IgD-negative memory B cell (primary cell): ENCODE measurements at regions not wholly inside any gene's neighbourhood (a gene's known extent, or its start where the extent isn't known, plus 50 kb on each side); places are given as distances from the start of the nearest gene placed in this dataset.

Experiments
- H3K27ac Mint-ChIP-seq, 3 donors: one replicate each; pipeline ENCODE4 v1.8.0; 2020 to 2022; ENCODE audit warnings: mild to moderate bottlenecking in 3 of 3, mixed read lengths in 3 of 3, moderate library complexity in 1 of 3
- H3K27me3 Mint-ChIP-seq: one replicate; pipeline ENCODE4 v1.8.0; 2021; ENCODE audit warnings: mixed read lengths
- H3K36me3 Mint-ChIP-seq: one replicate; pipeline ENCODE4 v1.8.0; 2020; ENCODE audit warnings: mild to moderate bottlenecking, mixed read lengths
- H3K4me1 Mint-ChIP-seq, 3 donors: one replicate each; pipeline ENCODE4 v1.8.0; 2020 to 2022; ENCODE audit warnings: mixed read lengths in 3 of 3, mild to moderate bottlenecking in 1 of 3
- H3K4me3 Mint-ChIP-seq, 4 donors: one replicate each; pipeline ENCODE4 v1.8.0; 2020 to 2022; ENCODE audit warnings: mild to moderate bottlenecking in 4 of 4, mixed read lengths in 4 of 4, moderate library complexity in 3 of 4
- H3K9me3 Mint-ChIP-seq, 3 donors: one replicate each; pipeline ENCODE4 v1.8.0; 2020 to 2021; ENCODE audit warnings: mixed read lengths in 3 of 3, mild to moderate bottlenecking in 1 of 3

GRCh38 chr6:169070506-169071176 lies 183.0 kb downstream of the THBS2 start:
- Mint-ChIP-seq H3K27me3 (peaks cover 2% of the 10 kb centered on the region), H3K4me1 (no peaks in the 10 kb centered on the region), H3K9me3 (no peaks in the 10 kb centered on the region), H3K4me3 (no peak overlapping the region), H3K36me3 (no peaks in the 10 kb centered on the region), H3K27ac (no peak overlapping the region)

- Mint-ChIP-seq H3K4me1 (no peaks in the 10 kb centered on the region), H3K36me3 (no peaks in the 10 kb centered on the region), H3K9me3 (peaks cover 0 to under 1% (median 0%) of the 10 kb centered on the region in 3 donors), H3K27me3 (peaks cover 2% of the 10 kb centered on the region), H3K4me3 (no peak overlapping the region), H3K27ac (no peak overlapping the region)
These were observed 184.3 kb downstream of the THBS2 start for GRCh38 chr6:169069356-169069755.

GRCh38 chr6:169064194-169064593 lies 189.5 kb downstream of the THBS2 start:
- Mint-ChIP-seq H3K4me1 (no peaks in the 10 kb centered on the region), H3K9me3 (peaks cover 0 to 9% (median 0%) of the 10 kb centered on the region in 3 donors), H3K27me3 (no peaks in the 10 kb centered on the region), H3K4me3 (no peak overlapping the region), H3K36me3 (peaks cover 4% of the 10 kb centered on the region), H3K27ac (no peak overlapping the region)

- Mint-ChIP-seq H3K27me3 (no peaks in the 10 kb centered on the region), H3K4me1 (no peaks in the 10 kb centered on the region), H3K27ac (no peak overlapping the region), H3K9me3 (peaks cover 1 to 12% (median 1%) of the 10 kb centered on the region in 3 donors), H3K4me3 (no peak overlapping the region), H3K36me3 (peaks cover 4% of the 10 kb centered on the region)
These were observed 191.4 kb downstream of the THBS2 start for GRCh38 chr6:169062272-169062671.

DNA sequence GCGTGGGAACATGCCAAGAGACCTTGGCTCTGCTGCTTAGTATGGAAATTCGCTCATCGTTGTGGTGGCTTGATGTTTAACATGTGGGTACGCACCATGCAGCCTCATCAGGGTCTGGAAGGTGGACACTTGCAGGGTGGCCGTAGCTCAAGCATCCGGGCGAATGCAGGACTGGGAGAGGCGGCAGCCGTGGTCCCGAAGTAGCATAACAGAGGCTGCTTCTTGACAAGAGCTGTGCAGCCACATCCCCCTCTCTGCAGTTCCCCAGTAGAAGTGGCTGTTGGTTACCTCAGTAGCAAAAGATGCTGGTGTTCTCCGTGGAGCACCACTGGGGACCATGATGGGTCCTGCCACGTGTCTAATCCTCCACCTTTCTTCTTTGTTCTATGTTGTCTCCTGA lies 195.0 kb downstream of the THBS2 start:
- Mint-ChIP-seq H3K27me3 (no peaks in the 10 kb centered on the region), H3K36me3 (peaks cover 4% of the 10 kb centered on the region), H3K4me1 (no peaks in the 10 kb centered on the region), H3K27ac (no peak overlapping the region), H3K4me3 (no peak overlapping the region), H3K9me3 (peaks cover 4 to 16% (median 10%) of the 10 kb centered on the region in 3 donors)

- Mint-ChIP-seq H3K36me3 (peaks cover 3% of the 10 kb centered on the region), H3K4me3 (no peak overlapping the region)
These were observed 201.2 kb downstream of the THBS2 start for GRCh38 chr6:169052462-169052861.

DNA sequence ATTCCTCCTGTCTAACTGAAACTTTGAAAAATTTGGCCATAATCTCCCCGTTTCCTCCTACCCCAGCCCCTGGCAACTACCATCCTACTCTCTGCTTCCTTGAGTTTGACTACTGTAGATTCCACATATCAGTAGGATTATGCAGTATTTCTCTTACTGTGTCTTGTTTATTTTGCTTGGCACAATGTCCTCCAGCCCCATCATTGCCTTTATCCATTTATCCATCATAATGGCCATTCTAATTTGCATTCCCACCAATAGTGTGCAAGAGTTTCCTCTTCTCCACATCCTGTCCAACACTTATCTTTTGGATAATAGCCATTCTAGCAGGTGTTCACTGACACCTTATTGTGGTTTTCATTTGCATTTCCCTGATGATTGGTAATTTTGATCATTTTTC lies 202.3 kb downstream of the THBS2 start:
- H3K36me3 Mint-ChIP-seq: peaks cover 3% of the 10 kb centered on the region
- H3K4me1 Mint-ChIP-seq: no peaks in the 10 kb centered on the region
- no peaks in the 10 kb centered on the region for H3K27me3 Mint-ChIP-seq
- H3K27ac Mint-ChIP-seq: no peak overlapping the region
- H3K9me3 Mint-ChIP-seq: peaks cover 2 to 6% (median 5%) of the 10 kb centered on the region in 3 donors
- H3K4me3 Mint-ChIP-seq: no peak overlapping the region

More at GRCh38 chr6:169052462-169052861, 201.2 kb downstream of the THBS2 start:
- Mint-ChIP-seq H3K4me1 (no peaks in the 10 kb centered on the region), H3K9me3 (peaks cover 4 to 10% (median 6%) of the 10 kb centered on the region in 3 donors), H3K27ac (no peak overlapping the region), H3K27me3 (no peaks in the 10 kb centered on the region)

- Mint-ChIP-seq H3K4me3 (peak overlapping the region in 1 of 4 donors; percentile 40), H3K27ac (no peak overlapping the region), H3K4me1 (no peaks in the 10 kb centered on the region), H3K27me3 (no peaks in the 10 kb centered on the region), H3K36me3 (peaks cover 3% of the 10 kb centered on the region), H3K9me3 (no peaks in the 10 kb centered on the region)
These were observed 204.8 kb downstream of the THBS2 start for GRCh38 chr6:169048865-169049205.

- H3K4me3 Mint-ChIP-seq: no peak overlapping the region
- no peaks in the 10 kb centered on the region for H3K27me3 Mint-ChIP-seq
- H3K36me3 Mint-ChIP-seq: peaks cover 3% of the 10 kb centered on the region
- H3K27ac Mint-ChIP-seq: no peak overlapping the region
- no peaks in the 10 kb centered on the region for H3K4me1 Mint-ChIP-seq
- no peaks in the 10 kb centered on the region for H3K9me3 Mint-ChIP-seq
These were observed 205.3 kb downstream of the THBS2 start for GRCh38 chr6:169048185-169048864.

- H3K27ac Mint-ChIP-seq: no peak overlapping the region
- H3K27me3 Mint-ChIP-seq: no peaks in the 10 kb centered on the region
- no peaks in the 10 kb centered on the region for H3K9me3 Mint-ChIP-seq
- H3K36me3 Mint-ChIP-seq: peaks cover 3% of the 10 kb centered on the region
- H3K4me1 Mint-ChIP-seq: no peaks in the 10 kb centered on the region
- H3K4me3 Mint-ChIP-seq: no peak overlapping the region
These were observed 206.3 kb downstream of the THBS2 start for GRCh38 chr6:169047345-169047744.

DNA sequence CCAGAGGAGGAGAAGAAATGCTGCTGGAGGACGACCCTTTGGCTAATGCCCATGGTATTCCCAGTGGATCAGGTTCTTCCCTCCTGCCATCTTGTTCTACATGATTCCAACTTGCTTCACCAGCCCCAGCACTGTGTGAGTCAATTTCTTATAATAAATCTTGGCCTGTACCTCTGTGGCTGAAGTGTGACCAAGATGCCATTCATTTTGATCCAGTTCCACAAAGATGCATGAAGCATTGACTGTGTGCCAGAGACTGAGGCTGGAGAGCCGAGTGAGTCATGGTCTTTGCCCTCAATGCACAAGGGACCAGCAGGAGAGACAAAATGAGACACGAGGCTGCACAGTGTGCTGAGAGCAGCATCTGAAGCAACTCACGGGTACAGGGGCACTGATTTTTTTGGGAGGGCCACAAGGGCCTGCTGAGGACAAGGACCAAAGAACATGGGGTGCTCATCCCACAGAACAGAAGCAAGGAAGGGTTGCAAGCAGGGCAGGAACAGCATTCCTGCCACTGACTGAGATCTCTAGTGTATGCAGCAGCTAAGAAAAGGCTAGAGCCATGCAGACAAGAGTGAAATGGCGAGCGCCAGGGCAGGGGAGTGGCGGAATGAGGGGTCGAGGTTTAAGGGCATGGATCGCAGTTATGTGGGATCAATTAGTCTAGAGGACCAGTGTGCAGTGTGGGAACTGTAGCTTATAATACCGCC lies 207.0 kb downstream of the THBS2 start:
- no peak overlapping the region for H3K27ac Mint-ChIP-seq
- H3K4me3 Mint-ChIP-seq: no peak overlapping the region
- H3K27me3 Mint-ChIP-seq: no peaks in the 10 kb centered on the region
- no peaks in the 10 kb centered on the region for H3K9me3 Mint-ChIP-seq
- H3K4me1 Mint-ChIP-seq: no peaks in the 10 kb centered on the region
- H3K36me3 Mint-ChIP-seq: peaks cover 3% of the 10 kb centered on the region

GRCh38 chr6:169046021-169046420 lies 207.6 kb downstream of the THBS2 start:
- Mint-ChIP-seq H3K27ac (no peak overlapping the region), H3K27me3 (no peaks in the 10 kb centered on the region), H3K4me1 (no peaks in the 10 kb centered on the region), H3K9me3 (no peaks in the 10 kb centered on the region), H3K4me3 (no peak overlapping the region), H3K36me3 (peaks cover 3% of the 10 kb centered on the region)

DNA sequence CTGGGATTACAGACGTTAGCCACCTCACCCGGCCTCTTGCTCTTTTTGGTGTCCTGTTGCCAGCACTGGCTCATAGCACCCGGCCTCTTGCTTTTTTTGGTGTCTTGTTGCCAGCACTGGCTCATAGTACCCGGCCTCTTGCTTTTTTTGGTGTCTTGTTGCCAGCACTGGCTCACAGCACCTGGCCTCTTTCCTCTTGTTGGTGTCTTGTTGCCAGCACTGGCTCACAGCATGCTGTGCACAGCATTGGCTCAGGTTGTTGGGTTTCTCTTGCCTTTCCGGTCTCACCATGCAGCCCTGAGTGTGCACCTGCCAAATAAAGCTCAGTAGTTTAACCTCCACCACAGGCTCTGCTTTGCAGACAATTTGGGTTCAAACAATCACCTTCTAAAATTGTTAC lies 208.2 kb downstream of the THBS2 start:
- no peak overlapping the region for H3K4me3 Mint-ChIP-seq
- no peaks in the 10 kb centered on the region for H3K9me3 Mint-ChIP-seq
- H3K27ac Mint-ChIP-seq: no peak overlapping the region
- peaks cover 3% of the 10 kb centered on the region for H3K36me3 Mint-ChIP-seq
- no peaks in the 10 kb centered on the region for H3K27me3 Mint-ChIP-seq
- no peaks in the 10 kb centered on the region for H3K4me1 Mint-ChIP-seq

- H3K4me1 Mint-ChIP-seq: no peaks in the 10 kb centered on the region
- H3K27me3 Mint-ChIP-seq: no peaks in the 10 kb centered on the region
- H3K4me3 Mint-ChIP-seq: no peak overlapping the region
- no peaks in the 10 kb centered on the region for H3K9me3 Mint-ChIP-seq
- H3K27ac Mint-ChIP-seq: no peak overlapping the region
- H3K36me3 Mint-ChIP-seq: peaks cover 3% of the 10 kb centered on the region
These were observed 209.0 kb downstream of the THBS2 start for GRCh38 chr6:169044381-169045230.

DNA sequence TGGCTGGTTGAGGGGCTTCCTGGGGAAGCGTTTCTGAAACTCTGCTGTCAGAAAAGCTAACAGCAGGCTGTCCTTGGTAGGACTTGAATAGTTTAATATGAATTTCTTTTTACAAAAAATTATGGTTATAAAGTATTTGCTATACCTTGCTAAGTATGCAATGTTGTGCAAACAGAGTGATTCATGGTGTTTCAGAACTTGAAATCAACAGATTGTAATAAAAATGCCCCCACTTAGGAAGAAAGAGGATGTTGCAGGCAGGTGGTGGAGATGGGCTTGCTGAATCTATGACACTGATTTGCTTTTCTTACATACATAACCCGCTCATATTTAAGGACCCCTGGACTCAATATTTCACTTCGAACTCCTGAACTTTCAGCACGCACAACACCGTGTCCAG lies 211.6 kb downstream of the THBS2 start:
- peaks cover 0 to 9% (median 3%) of the 10 kb centered on the region in 3 donors for H3K9me3 Mint-ChIP-seq
- H3K4me3 Mint-ChIP-seq: no peak overlapping the region
- no peak overlapping the region for H3K27ac Mint-ChIP-seq
- no peaks in the 10 kb centered on the region for H3K4me1 Mint-ChIP-seq
- H3K36me3 Mint-ChIP-seq: no peaks in the 10 kb centered on the region
- no peaks in the 10 kb centered on the region for H3K27me3 Mint-ChIP-seq
